ENCODE measurements at regions not wholly inside any gene's neighbourhood (a gene's known extent, or its start where the extent isn't known, plus 50 kb on each side); places are given as distances from the start of the nearest gene placed in this dataset.

- Histone ChIP-seq H3K9me3 (ENCODE audit: control insufficient read depth in 2 of 2, insufficient read depth in 1 of 2, low read depth in 1 of 2, low read length in 1 of 2) (no peaks in the 10 kb centered on the region), H3K36me3 (ENCODE audit: control insufficient read depth in 3 of 3, insufficient read depth in 2 of 3, low read depth in 1 of 3, low read length in 3 of 3) (no peaks in the 10 kb centered on the region), H3K27me3 (ENCODE audit: control insufficient read depth in 3 of 3, insufficient read depth in 3 of 3, low read length in 3 of 3) (peaks cover 0 to 2% (median 0%) of the 10 kb centered on the region in 3 donors), H3K4me1 (ENCODE audit: control insufficient read depth in 3 of 3, insufficient read depth in 2 of 3, low read depth in 1 of 3, low read length in 2 of 3) (no peaks in the 10 kb centered on the region), H3K27ac (ENCODE audit: low read depth in 1 of 3, low read length in 2 of 3) (no peak overlapping the region), H3K4me3 (ENCODE audit: low read depth in 1 of 3, low read length in 3 of 3) (no peak overlapping the region)
- 87 to 96% (median 95%) methylated on average over 4 of the region's 4 CpGs for WGBS, 3 donors
- no peak for DNase-seq
- no peak for FAIRE-seq
Observed at GRCh38 chr1:58405660-58406059, 140.9 kb downstream of the OMA1 start.

DNA sequence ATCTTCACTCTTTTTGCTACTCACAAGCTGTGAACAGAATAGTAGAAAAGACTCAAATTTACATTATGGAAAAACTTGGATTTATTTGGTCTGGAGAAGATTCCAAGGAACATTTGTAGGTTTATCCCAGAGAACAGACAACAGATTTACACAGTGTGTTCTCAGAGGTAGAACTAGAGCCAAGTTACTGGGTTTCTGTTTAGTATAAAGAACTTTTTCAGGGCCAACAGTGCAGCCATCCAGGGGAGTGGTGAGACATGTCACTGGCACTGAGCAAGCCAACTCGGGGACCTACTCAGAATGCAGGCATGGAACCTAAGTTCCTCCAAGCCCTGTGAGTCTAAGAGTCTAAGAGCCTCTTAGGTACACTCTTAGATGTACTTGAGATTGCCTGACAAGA lies 142.6 kb downstream of the OMA1 start:
- Histone ChIP-seq H3K27ac (ENCODE audit: low read depth in 1 of 3, low read length in 2 of 3) (no peak overlapping the region), H3K4me3 (ENCODE audit: low read depth in 1 of 3, low read length in 3 of 3) (no peak overlapping the region), H3K9me3 (ENCODE audit: control insufficient read depth in 2 of 2, insufficient read depth in 1 of 2, low read depth in 1 of 2, low read length in 1 of 2) (no peaks in the 10 kb centered on the region), H3K27me3 (ENCODE audit: control insufficient read depth in 3 of 3, insufficient read depth in 3 of 3, low read length in 3 of 3) (peaks cover 0 to 2% (median 0%) of the 10 kb centered on the region in 3 donors), H3K4me1 (ENCODE audit: control insufficient read depth in 3 of 3, insufficient read depth in 2 of 3, low read depth in 1 of 3, low read length in 2 of 3) (no peaks in the 10 kb centered on the region), H3K36me3 (ENCODE audit: control insufficient read depth in 3 of 3, insufficient read depth in 2 of 3, low read depth in 1 of 3, low read length in 3 of 3) (no peaks in the 10 kb centered on the region)
- DNase-seq (no peak), FAIRE-seq (no peak)
- WGBS, 3 donors: 78 to 85% (median 81%) methylated on average over 1 of the region's 1 CpG

DNA sequence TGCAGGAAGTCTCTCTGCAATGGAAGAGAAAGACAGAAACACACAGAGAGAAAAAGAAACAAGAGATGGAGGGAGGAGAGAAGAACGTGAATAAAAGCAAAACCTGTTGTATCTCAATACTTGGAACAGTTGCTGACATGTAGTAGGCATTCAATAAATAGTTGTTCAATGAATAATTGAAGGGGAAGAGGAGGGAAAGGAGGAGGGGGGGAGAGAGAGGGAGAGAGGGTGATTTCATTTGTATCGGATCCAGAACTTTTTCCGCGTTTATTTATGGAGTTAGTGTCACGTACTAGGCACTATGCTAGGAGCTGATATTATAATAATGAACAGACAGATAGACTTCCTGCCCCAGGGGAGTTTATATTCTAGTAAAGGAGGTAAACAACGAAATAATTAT lies 144.1 kb downstream of the OMA1 start:
- no peaks in the 10 kb centered on the region for H3K9me3 ChIP-seq (ENCODE audit: control insufficient read depth in 2 of 2, insufficient read depth in 1 of 2, low read depth in 1 of 2, low read length in 1 of 2)
- H3K27me3 ChIP-seq (ENCODE audit: control insufficient read depth in 3 of 3, insufficient read depth in 3 of 3, low read length in 3 of 3): peaks cover 0 to 2% (median 0%) of the 10 kb centered on the region in 3 donors
- 53 to 88% (median 77%) methylated on average over 6 of the region's 6 CpGs for WGBS, 3 donors
- H3K4me1 ChIP-seq (ENCODE audit: control insufficient read depth in 3 of 3, insufficient read depth in 2 of 3, low read depth in 1 of 3, low read length in 2 of 3): no peaks in the 10 kb centered on the region
- no peaks in the 10 kb centered on the region for H3K36me3 ChIP-seq (ENCODE audit: control insufficient read depth in 3 of 3, insufficient read depth in 2 of 3, low read depth in 1 of 3, low read length in 3 of 3)
- no peak overlapping the region for H3K27ac ChIP-seq (ENCODE audit: low read depth in 1 of 3, low read length in 2 of 3)
- FAIRE-seq (no peak), DNase-seq (no peak)
- no peak overlapping the region for H3K4me3 ChIP-seq (ENCODE audit: low read depth in 1 of 3, low read length in 3 of 3)

GRCh38 chr1:58401991-58402390 lies 144.5 kb downstream of the OMA1 start:
- FAIRE-seq: no peak
- WGBS, 3 donors: 68 to 93% (median 78%) methylated on average over 6 of the region's 6 CpGs
- no peak for DNase-seq
- no peak overlapping the region for H3K27ac ChIP-seq (ENCODE audit: low read depth in 1 of 3, low read length in 2 of 3)
- H3K9me3 ChIP-seq (ENCODE audit: control insufficient read depth in 2 of 2, insufficient read depth in 1 of 2, low read depth in 1 of 2, low read length in 1 of 2): no peaks in the 10 kb centered on the region
- H3K4me3 ChIP-seq (ENCODE audit: low read depth in 1 of 3, low read length in 3 of 3): no peak overlapping the region
- no peaks in the 10 kb centered on the region for H3K4me1 ChIP-seq (ENCODE audit: control insufficient read depth in 3 of 3, insufficient read depth in 2 of 3, low read depth in 1 of 3, low read length in 2 of 3)
- no peaks in the 10 kb centered on the region for H3K36me3 ChIP-seq (ENCODE audit: control insufficient read depth in 3 of 3, insufficient read depth in 2 of 3, low read depth in 1 of 3, low read length in 3 of 3)
- H3K27me3 ChIP-seq (ENCODE audit: control insufficient read depth in 3 of 3, insufficient read depth in 3 of 3, low read length in 3 of 3): peaks cover 0 to 2% (median 0%) of the 10 kb centered on the region in 3 donors

DNA sequence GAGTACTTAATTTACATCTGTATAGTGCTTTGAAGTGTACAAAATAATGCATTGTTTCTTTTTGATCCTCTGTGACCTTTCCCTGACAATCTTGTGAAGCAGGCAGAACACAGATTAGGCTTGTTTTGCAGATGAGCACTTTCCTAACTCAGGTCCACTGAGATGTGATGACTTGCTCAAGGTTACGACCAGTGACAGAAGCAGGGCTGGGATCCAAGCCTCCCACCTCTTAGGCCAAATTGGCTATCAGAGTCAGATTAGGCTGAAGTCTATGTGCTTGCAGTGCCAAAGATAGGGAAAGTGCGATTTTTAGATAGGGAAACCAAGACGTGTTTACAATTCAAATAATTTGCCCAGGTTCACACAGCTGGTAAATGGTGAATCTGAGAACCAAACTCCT lies 147.3 kb downstream of the OMA1 start:
- Histone ChIP-seq H3K9me3 (ENCODE audit: control insufficient read depth in 2 of 2, insufficient read depth in 1 of 2, low read depth in 1 of 2, low read length in 1 of 2) (no peaks in the 10 kb centered on the region), H3K4me3 (ENCODE audit: low read depth in 1 of 3, low read length in 3 of 3) (no peak overlapping the region), H3K4me1 (ENCODE audit: control insufficient read depth in 3 of 3, insufficient read depth in 2 of 3, low read depth in 1 of 3, low read length in 2 of 3) (no peaks in the 10 kb centered on the region), H3K27me3 (ENCODE audit: control insufficient read depth in 3 of 3, insufficient read depth in 3 of 3, low read length in 3 of 3) (peaks cover 0 to 2% (median 0%) of the 10 kb centered on the region in 3 donors), H3K27ac (ENCODE audit: low read depth in 1 of 3, low read length in 2 of 3) (no peak overlapping the region), H3K36me3 (ENCODE audit: control insufficient read depth in 3 of 3, insufficient read depth in 2 of 3, low read depth in 1 of 3, low read length in 3 of 3) (no peaks in the 10 kb centered on the region)
- no peak for FAIRE-seq
- DNase-seq: no peak
- 21 to 51% (median 43%) methylated on average over 3 of the region's 3 CpGs for WGBS, 3 donors

DNA sequence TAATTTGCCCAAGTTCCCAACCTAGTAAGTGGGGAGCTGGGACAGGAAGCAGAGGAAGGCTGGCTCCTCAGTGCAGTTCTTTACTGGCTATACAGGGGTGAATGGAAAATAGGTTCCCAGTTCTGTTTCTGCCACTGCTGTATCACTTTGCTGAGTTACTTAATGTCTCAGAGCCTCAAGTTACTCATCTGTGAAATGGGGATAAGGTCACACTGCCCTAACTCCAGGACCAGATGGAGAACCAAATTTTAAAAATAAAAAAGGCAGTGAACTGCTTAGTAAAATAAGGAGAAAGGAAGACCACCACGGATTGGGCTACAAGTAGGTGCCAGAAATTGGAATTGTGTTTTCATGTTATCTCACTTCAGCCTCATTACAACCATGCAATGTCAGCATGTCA lies 147.8 kb downstream of the OMA1 start:
- FAIRE-seq (no peak), DNase-seq (no peak)
- Histone ChIP-seq H3K36me3 (ENCODE audit: control insufficient read depth in 3 of 3, insufficient read depth in 2 of 3, low read depth in 1 of 3, low read length in 3 of 3) (no peaks in the 10 kb centered on the region), H3K9me3 (ENCODE audit: control insufficient read depth in 2 of 2, insufficient read depth in 1 of 2, low read depth in 1 of 2, low read length in 1 of 2) (no peaks in the 10 kb centered on the region), H3K4me3 (ENCODE audit: low read depth in 1 of 3, low read length in 3 of 3) (no peak overlapping the region), H3K4me1 (ENCODE audit: control insufficient read depth in 3 of 3, insufficient read depth in 2 of 3, low read depth in 1 of 3, low read length in 2 of 3) (no peaks in the 10 kb centered on the region), H3K27ac (ENCODE audit: low read depth in 1 of 3, low read length in 2 of 3) (no peak overlapping the region), H3K27me3 (ENCODE audit: control insufficient read depth in 3 of 3, insufficient read depth in 3 of 3, low read length in 3 of 3) (peaks cover 0 to 2% (median 0%) of the 10 kb centered on the region in 3 donors)
- 75 to 90% (median 78%) methylated on average over 1 of the region's 1 CpG for WGBS, 3 donors

GRCh38 chr1:58397187-58397820 lies 149.2 kb downstream of the OMA1 start:
- FAIRE-seq (no peak), DNase-seq (no peak)
- WGBS, 3 donors: 75 to 83% (median 83%) methylated on average over 9 of the region's 9 CpGs
- no peak overlapping the region for H3K27ac ChIP-seq (ENCODE audit: low read depth in 1 of 3, low read length in 2 of 3)
- peaks cover 0 to 2% (median 0%) of the 10 kb centered on the region in 3 donors for H3K27me3 ChIP-seq (ENCODE audit: control insufficient read depth in 3 of 3, insufficient read depth in 3 of 3, low read length in 3 of 3)
- no peaks in the 10 kb centered on the region for H3K9me3 ChIP-seq (ENCODE audit: control insufficient read depth in 2 of 2, insufficient read depth in 1 of 2, low read depth in 1 of 2, low read length in 1 of 2)
- H3K4me1 ChIP-seq (ENCODE audit: control insufficient read depth in 3 of 3, insufficient read depth in 2 of 3, low read depth in 1 of 3, low read length in 2 of 3): no peaks in the 10 kb centered on the region
- no peak overlapping the region for H3K4me3 ChIP-seq (ENCODE audit: low read depth in 1 of 3, low read length in 3 of 3)
- no peaks in the 10 kb centered on the region for H3K36me3 ChIP-seq (ENCODE audit: control insufficient read depth in 3 of 3, insufficient read depth in 2 of 3, low read depth in 1 of 3, low read length in 3 of 3)

DNA sequence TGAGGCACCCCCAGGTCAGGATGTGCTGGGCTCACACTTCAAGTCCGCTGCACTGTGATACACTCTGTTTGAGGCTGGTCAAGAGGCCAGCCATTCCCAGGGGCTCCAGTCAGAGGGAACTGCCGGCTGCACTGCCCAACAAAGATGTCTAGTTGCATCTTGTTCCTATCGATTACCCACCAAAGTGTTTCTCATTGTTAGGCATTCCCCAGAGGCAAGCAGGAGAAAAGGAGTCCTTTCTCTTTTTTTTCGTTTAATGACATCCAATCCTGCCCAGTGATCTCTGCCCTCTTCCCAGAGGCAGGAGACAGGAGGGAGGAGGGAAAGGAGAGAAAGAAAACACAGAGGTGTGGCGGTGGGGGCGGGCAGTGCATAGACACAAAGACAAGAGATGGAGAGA lies 150.4 kb downstream of the OMA1 start:
- Histone ChIP-seq H3K27ac (ENCODE audit: low read depth in 1 of 3, low read length in 2 of 3) (no peak overlapping the region), H3K36me3 (ENCODE audit: control insufficient read depth in 3 of 3, insufficient read depth in 2 of 3, low read depth in 1 of 3, low read length in 3 of 3) (no peaks in the 10 kb centered on the region), H3K4me1 (ENCODE audit: control insufficient read depth in 3 of 3, insufficient read depth in 2 of 3, low read depth in 1 of 3, low read length in 2 of 3) (no peaks in the 10 kb centered on the region), H3K9me3 (ENCODE audit: control insufficient read depth in 2 of 2, insufficient read depth in 1 of 2, low read depth in 1 of 2, low read length in 1 of 2) (no peaks in the 10 kb centered on the region), H3K27me3 (ENCODE audit: control insufficient read depth in 3 of 3, insufficient read depth in 3 of 3, low read length in 3 of 3) (no peaks in the 10 kb centered on the region), H3K4me3 (ENCODE audit: low read depth in 1 of 3, low read length in 3 of 3) (no peak overlapping the region)
- 28 to 69% (median 53%) methylated on average over 6 of the region's 6 CpGs for WGBS, 3 donors
- FAIRE-seq: no peak
- DNase-seq: peak in 1 of 2 donors; percentile 7

- H3K27me3 ChIP-seq (ENCODE audit: control insufficient read depth in 3 of 3, insufficient read depth in 3 of 3, low read length in 3 of 3): no peaks in the 10 kb centered on the region
- H3K4me1 ChIP-seq (ENCODE audit: control insufficient read depth in 3 of 3, insufficient read depth in 2 of 3, low read depth in 1 of 3, low read length in 2 of 3): no peaks in the 10 kb centered on the region
- H3K36me3 ChIP-seq (ENCODE audit: control insufficient read depth in 3 of 3, insufficient read depth in 2 of 3, low read depth in 1 of 3, low read length in 3 of 3): no peaks in the 10 kb centered on the region
- H3K9me3 ChIP-seq (ENCODE audit: control insufficient read depth in 2 of 2, insufficient read depth in 1 of 2, low read depth in 1 of 2, low read length in 1 of 2): no peaks in the 10 kb centered on the region
- FAIRE-seq (no peak), DNase-seq (no peak)
- no peak overlapping the region for H3K27ac ChIP-seq (ENCODE audit: low read depth in 1 of 3, low read length in 2 of 3)
- 57 to 87% (median 64%) methylated on average over 2 of the region's 2 CpGs for WGBS, 3 donors
- no peak overlapping the region for H3K4me3 ChIP-seq (ENCODE audit: low read depth in 1 of 3, low read length in 3 of 3)
Observed at GRCh38 chr1:58395355-58395754, 151.2 kb downstream of the OMA1 start.

Measured in small intestine (tissue), 7 donors.